Uterus (tissue), 2 donors: ENCODE measurements at regions not wholly inside any gene's neighbourhood (a gene's known extent, or its start where the extent isn't known, plus 50 kb on each side); places are given as distances from the start of the nearest gene placed in this dataset.

Experiments used
- CTCF ChIP-seq, 4 experiments: fragments of 200-600 bp in 2 of 4; fragments of 450-650 bp in 2 of 4; sonication (generic) in 2 of 4; IDR thresholded peaks; one replicate each; pipeline ENCODE4 v1.5.1; 2016 to 2019; ENCODE audit warnings: antibody characterized with exemption in 4 of 4, mild to moderate bottlenecking in 2 of 4, moderate library complexity in 1 of 4
- POLR2A ChIP-seq, 2 donors: fragments of 450-650 bp; IDR thresholded peaks; one replicate each; pipeline ENCODE4 v1.6.1; 2016; ENCODE audit warnings: antibody characterized with exemption in 2 of 2, mild to moderate bottlenecking in 1 of 2, moderate library complexity in 1 of 2

DNA sequence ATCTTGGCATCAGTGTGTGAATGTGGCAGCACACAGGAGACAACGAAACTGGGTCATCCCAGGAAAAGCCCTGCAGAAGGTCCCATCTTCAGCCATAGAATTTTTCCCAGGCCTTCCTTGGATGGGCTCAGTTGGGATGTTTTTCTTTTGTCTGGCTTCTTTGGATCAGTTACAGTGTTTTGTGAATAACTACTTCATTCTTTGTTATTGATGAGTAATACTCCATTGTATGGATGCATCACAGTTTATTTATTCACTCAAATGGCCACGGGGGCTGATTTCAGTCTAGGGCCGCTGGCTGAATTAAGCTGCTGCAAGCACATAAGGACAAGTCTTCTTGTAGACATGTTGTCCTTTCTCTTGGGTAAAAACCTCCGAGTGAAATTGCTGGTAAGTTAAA lies 81.3 kb upstream of the CD93 start:
- TF ChIP-seq POLR2A (IDR thresholded peaks at IDR 0.05): no peak
- no peak for TF ChIP-seq CTCF (IDR thresholded peaks at IDR 0.05)
